ENCODE measurements at regions not wholly inside any gene's neighbourhood (a gene's known extent, or its start where the extent isn't known, plus 50 kb on each side); places are given as distances from the start of the nearest gene placed in this dataset.

DNA sequence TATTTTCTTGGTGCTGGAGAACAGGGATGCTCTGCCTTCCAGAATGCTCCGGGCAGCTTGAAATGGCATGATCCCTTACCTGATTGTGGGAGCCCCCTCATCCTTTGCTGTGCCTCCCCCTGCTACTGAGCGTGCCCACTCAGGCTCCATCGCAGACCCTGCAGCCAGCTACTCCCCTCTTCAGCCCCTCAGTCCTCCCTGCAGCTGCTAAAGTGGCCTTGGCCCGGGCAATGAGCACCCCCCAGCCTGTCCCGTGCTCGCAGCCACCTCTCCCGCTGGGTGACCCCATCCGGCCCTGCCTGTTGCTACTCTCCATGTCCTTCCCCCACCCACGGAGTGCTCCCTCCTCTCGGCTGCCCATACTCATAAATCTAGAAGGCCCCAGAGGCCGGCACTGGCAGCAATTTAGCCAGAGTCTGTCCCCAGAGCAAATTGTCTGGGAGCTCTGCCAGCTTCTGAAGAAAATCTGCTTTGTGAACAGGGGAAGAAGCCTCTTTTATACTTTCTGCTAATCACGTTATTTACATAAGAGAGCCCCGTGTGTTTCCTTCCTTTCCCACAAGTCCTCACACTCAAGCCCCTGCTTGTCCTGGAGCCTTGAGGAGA, 143.7 kb upstream of the FRMD6 start:
- H3K27me3 ChIP-seq (ENCODE audit: control insufficient read depth, insufficient read depth, low read length) = no peaks in the 10 kb centered on the region
- DNase-seq = peak; percentile 22 to 37
- no peaks in the 10 kb centered on the region for H3K9me3 ChIP-seq (ENCODE audit: control insufficient read depth, low read depth, low read length)
- no peak overlapping the region for H3K27ac ChIP-seq (ENCODE audit: low read length)
- 90% methylated on average over 2 of the region's 13 CpGs for WGBS (ENCODE audit: insufficient coverage, low lambda C conversion rate)
- H3K4me1 ChIP-seq (ENCODE audit: control insufficient read depth, insufficient read depth, low read length) = no peaks in the 10 kb centered on the region
- H3K4me3 ChIP-seq (ENCODE audit: low read length) = no peak overlapping the region
- no peaks in the 10 kb centered on the region for H3K36me3 ChIP-seq (ENCODE audit: control insufficient read depth, insufficient read depth, low read length)

DNA sequence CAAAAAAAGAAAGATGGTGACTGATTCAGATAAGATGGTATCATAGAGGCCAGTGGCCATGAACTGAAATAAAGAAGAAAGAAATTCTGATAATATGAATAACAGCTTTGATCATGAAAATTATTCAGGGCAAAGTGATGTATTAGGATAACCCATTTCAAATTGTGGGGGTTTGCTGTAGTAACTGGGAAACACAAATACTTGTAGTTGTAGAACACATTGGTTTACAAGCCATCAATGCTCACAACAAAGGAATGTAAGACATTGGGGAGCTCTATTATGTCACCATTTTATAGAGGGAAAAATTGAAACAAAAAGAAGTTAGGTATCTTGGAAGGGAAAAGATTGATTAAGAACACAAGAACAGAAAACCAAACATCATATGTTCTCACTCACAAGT, 140.4 kb upstream of the FRMD6 start:
- Histone ChIP-seq H3K27me3 (ENCODE audit: control insufficient read depth, insufficient read depth, low read length) (no peaks in the 10 kb centered on the region), H3K27ac (ENCODE audit: low read length) (no peak overlapping the region), H3K4me3 (ENCODE audit: low read length) (no peak overlapping the region), H3K9me3 (ENCODE audit: control insufficient read depth, low read depth, low read length) (no peaks in the 10 kb centered on the region), H3K36me3 (ENCODE audit: control insufficient read depth, insufficient read depth, low read length) (no peaks in the 10 kb centered on the region), H3K4me1 (ENCODE audit: control insufficient read depth, insufficient read depth, low read length) (no peaks in the 10 kb centered on the region)
- DNase-seq = no peak

GRCh38 chr14:51512316-51512715, 139.4 kb upstream of the FRMD6 start:
- Histone ChIP-seq H3K27ac (ENCODE audit: low read length) (no peak overlapping the region), H3K9me3 (ENCODE audit: control insufficient read depth, low read depth, low read length) (no peaks in the 10 kb centered on the region), H3K4me1 (ENCODE audit: control insufficient read depth, insufficient read depth, low read length) (no peaks in the 10 kb centered on the region), H3K36me3 (ENCODE audit: control insufficient read depth, insufficient read depth, low read length) (no peaks in the 10 kb centered on the region), H3K27me3 (ENCODE audit: control insufficient read depth, insufficient read depth, low read length) (no peaks in the 10 kb centered on the region), H3K4me3 (ENCODE audit: low read length) (no peak overlapping the region)
- DNase-seq = no peak
- no CpG with 5 or more reads among the region's 2 CpGs for WGBS (ENCODE audit: insufficient coverage, low lambda C conversion rate)

- Histone ChIP-seq H3K4me1 (ENCODE audit: control insufficient read depth, insufficient read depth, low read length) (no peaks in the 10 kb centered on the region), H3K4me3 (ENCODE audit: low read length) (no peak overlapping the region), H3K27me3 (ENCODE audit: control insufficient read depth, insufficient read depth, low read length) (no peaks in the 10 kb centered on the region), H3K36me3 (ENCODE audit: control insufficient read depth, insufficient read depth, low read length) (no peaks in the 10 kb centered on the region), H3K9me3 (ENCODE audit: control insufficient read depth, low read depth, low read length) (no peaks in the 10 kb centered on the region), H3K27ac (ENCODE audit: low read length) (no peak overlapping the region)
- no CpG with 5 or more reads among the region's 3 CpGs for WGBS (ENCODE audit: insufficient coverage, low lambda C conversion rate)
- DNase-seq = no peak
These were observed 138.4 kb upstream of the FRMD6 start for GRCh38 chr14:51513281-51513680.

DNA sequence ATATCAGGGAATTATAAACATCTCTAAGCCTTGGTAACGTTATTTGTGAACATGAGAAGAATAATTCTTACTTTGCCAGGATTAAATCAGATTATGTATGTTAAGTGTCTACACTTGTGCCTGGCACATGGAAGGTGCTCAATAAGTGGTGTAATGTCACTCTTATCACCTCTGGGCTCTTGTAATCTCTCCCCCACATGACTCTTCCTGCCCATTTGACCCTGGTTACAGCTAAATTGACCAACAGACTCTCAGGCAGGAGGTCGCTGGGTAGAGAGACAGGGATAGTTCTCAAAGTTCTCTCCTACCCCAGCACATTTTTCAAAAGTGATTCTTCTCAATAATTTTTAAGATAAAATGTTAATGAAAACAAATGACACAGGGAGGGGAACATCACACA, 137.8 kb upstream of the FRMD6 start:
- Histone ChIP-seq H3K9me3 (ENCODE audit: control insufficient read depth, low read depth, low read length) (no peaks in the 10 kb centered on the region), H3K36me3 (ENCODE audit: control insufficient read depth, insufficient read depth, low read length) (no peaks in the 10 kb centered on the region), H3K27ac (ENCODE audit: low read length) (no peak overlapping the region), H3K4me3 (ENCODE audit: low read length) (no peak overlapping the region), H3K27me3 (ENCODE audit: control insufficient read depth, insufficient read depth, low read length) (no peaks in the 10 kb centered on the region), H3K4me1 (ENCODE audit: control insufficient read depth, insufficient read depth, low read length) (no peaks in the 10 kb centered on the region)
- WGBS (ENCODE audit: insufficient coverage, low lambda C conversion rate) = no CpG with 5 or more reads among the region's 2 CpGs
- DNase-seq = no peak

- no peak overlapping the region for H3K4me3 ChIP-seq (ENCODE audit: low read length)
- WGBS (ENCODE audit: insufficient coverage, low lambda C conversion rate) = 100% methylated on average over 1 of the region's 3 CpGs
These were observed 136.1 kb upstream of the FRMD6 start for GRCh38 chr14:51515611-51516010.

GRCh38 chr14:51516706-51517395, 134.9 kb upstream of the FRMD6 start:
- 83% methylated on average over 1 of the region's 4 CpGs for WGBS (ENCODE audit: insufficient coverage, low lambda C conversion rate)
- Histone ChIP-seq H3K27me3 (ENCODE audit: control insufficient read depth, insufficient read depth, low read length) (no peaks in the 10 kb centered on the region), H3K4me3 (ENCODE audit: low read length) (no peak overlapping the region), H3K9me3 (ENCODE audit: control insufficient read depth, low read depth, low read length) (no peaks in the 10 kb centered on the region), H3K4me1 (ENCODE audit: control insufficient read depth, insufficient read depth, low read length) (no peaks in the 10 kb centered on the region), H3K36me3 (ENCODE audit: control insufficient read depth, insufficient read depth, low read length) (no peaks in the 10 kb centered on the region), H3K27ac (ENCODE audit: low read length) (no peak overlapping the region)
- peak; percentile 23 to 28 for DNase-seq

More at GRCh38 chr14:51515611-51516010, 136.1 kb upstream of the FRMD6 start:
- H3K4me1 ChIP-seq (ENCODE audit: control insufficient read depth, insufficient read depth, low read length) = no peaks in the 10 kb centered on the region
- H3K27me3 ChIP-seq (ENCODE audit: control insufficient read depth, insufficient read depth, low read length) = no peaks in the 10 kb centered on the region
- no peak overlapping the region for H3K27ac ChIP-seq (ENCODE audit: low read length)
- DNase-seq = no peak
- H3K36me3 ChIP-seq (ENCODE audit: control insufficient read depth, insufficient read depth, low read length) = no peaks in the 10 kb centered on the region
- no peaks in the 10 kb centered on the region for H3K9me3 ChIP-seq (ENCODE audit: control insufficient read depth, low read depth, low read length)

GRCh38 chr14:51518280-51518679, 133.4 kb upstream of the FRMD6 start:
- DNase-seq = no peak
- no peaks in the 10 kb centered on the region for H3K36me3 ChIP-seq (ENCODE audit: control insufficient read depth, insufficient read depth, low read length)
- WGBS (ENCODE audit: insufficient coverage, low lambda C conversion rate) = 100% methylated on average over 1 of the region's 3 CpGs

DNA sequence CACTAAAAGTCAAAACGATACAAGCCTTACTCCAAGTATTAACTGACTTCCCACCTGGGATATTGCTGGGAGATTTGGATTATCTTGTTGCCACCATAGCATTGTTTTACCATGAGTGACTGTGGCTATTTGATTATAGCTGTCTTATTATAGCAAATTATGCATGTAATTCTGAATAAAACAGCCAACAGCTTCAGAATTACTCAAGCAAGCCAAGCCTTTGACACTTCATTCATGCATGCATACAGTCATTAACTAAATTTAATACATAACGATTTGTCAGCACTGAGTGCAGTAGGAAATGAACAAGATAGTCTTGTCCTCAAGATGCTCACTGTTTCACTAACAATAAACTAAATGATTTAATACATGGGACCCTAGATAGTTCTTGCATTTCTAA, 133.0 kb upstream of the FRMD6 start:
- no peak for DNase-seq
- H3K27me3 ChIP-seq (ENCODE audit: control insufficient read depth, insufficient read depth, low read length) = no peaks in the 10 kb centered on the region
- no peaks in the 10 kb centered on the region for H3K4me1 ChIP-seq (ENCODE audit: control insufficient read depth, insufficient read depth, low read length)
- no peaks in the 10 kb centered on the region for H3K9me3 ChIP-seq (ENCODE audit: control insufficient read depth, low read depth, low read length)
- H3K27ac ChIP-seq (ENCODE audit: low read length) = no peak overlapping the region
- no CpG with 5 or more reads among the region's 2 CpGs for WGBS (ENCODE audit: insufficient coverage, low lambda C conversion rate)
- H3K4me3 ChIP-seq (ENCODE audit: low read length) = no peak overlapping the region
- no peaks in the 10 kb centered on the region for H3K36me3 ChIP-seq (ENCODE audit: control insufficient read depth, insufficient read depth, low read length)

More at GRCh38 chr14:51518280-51518679, 133.4 kb upstream of the FRMD6 start:
- H3K27ac ChIP-seq (ENCODE audit: low read length) = no peak overlapping the region
- H3K9me3 ChIP-seq (ENCODE audit: control insufficient read depth, low read depth, low read length) = no peaks in the 10 kb centered on the region
- H3K4me1 ChIP-seq (ENCODE audit: control insufficient read depth, insufficient read depth, low read length) = no peaks in the 10 kb centered on the region
- H3K4me3 ChIP-seq (ENCODE audit: low read length) = no peak overlapping the region
- H3K27me3 ChIP-seq (ENCODE audit: control insufficient read depth, insufficient read depth, low read length) = no peaks in the 10 kb centered on the region

DNA sequence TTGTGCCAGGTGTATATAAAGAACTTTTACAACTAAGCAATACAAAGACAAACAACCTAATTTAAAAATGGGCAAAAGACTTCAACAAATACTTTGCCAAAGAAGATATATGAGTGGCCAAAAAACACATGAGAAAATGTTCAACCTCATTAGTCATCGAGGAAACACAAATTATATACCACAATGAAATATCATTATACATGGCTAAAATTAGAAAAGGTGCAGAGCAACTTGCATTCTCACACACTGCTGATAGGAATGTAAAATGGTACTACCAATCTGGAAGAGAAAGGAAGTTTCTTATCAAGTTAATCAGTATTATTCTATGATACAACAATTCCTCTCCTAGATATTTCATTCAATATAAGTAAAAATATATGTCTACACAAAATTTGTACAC, 131.6 kb upstream of the FRMD6 start:
- H3K4me3 ChIP-seq (ENCODE audit: low read length) = no peak overlapping the region
- H3K4me1 ChIP-seq (ENCODE audit: control insufficient read depth, insufficient read depth, low read length) = no peaks in the 10 kb centered on the region
- no peaks in the 10 kb centered on the region for H3K27me3 ChIP-seq (ENCODE audit: control insufficient read depth, insufficient read depth, low read length)
- DNase-seq = no peak
- H3K36me3 ChIP-seq (ENCODE audit: control insufficient read depth, insufficient read depth, low read length) = no peaks in the 10 kb centered on the region
- WGBS (ENCODE audit: insufficient coverage, low lambda C conversion rate) = no CpG with 5 or more reads among the region's 1 CpG
- no peak overlapping the region for H3K27ac ChIP-seq (ENCODE audit: low read length)
- no peaks in the 10 kb centered on the region for H3K9me3 ChIP-seq (ENCODE audit: control insufficient read depth, low read depth, low read length)

DNA sequence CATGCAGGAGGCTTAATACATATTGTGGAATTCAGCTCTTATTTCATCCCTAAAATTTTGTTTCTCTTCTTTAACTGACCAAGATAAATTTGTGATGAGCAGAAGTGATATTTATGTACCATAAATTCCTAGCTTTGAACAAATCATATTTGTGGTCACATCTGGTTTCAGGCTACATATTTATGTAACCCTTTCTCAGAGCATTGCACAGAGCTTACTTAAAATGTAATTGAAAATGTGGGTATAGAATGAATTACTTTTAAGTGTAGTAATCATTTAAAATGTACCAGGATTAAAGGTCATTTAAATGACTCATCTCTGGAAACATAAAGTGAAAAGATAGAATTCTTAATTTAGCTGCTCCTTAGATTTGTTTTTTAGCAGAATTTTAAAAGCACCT, 129.9 kb upstream of the FRMD6 start:
- no peak overlapping the region for H3K4me3 ChIP-seq (ENCODE audit: low read length)

More for the DNA sequence above, 129.9 kb upstream of the FRMD6 start:
- DNase-seq = no peak
- H3K27ac ChIP-seq (ENCODE audit: low read length) = no peak overlapping the region
- no peaks in the 10 kb centered on the region for H3K36me3 ChIP-seq (ENCODE audit: control insufficient read depth, insufficient read depth, low read length)
- no peaks in the 10 kb centered on the region for H3K4me1 ChIP-seq (ENCODE audit: control insufficient read depth, insufficient read depth, low read length)
- H3K27me3 ChIP-seq (ENCODE audit: control insufficient read depth, insufficient read depth, low read length) = no peaks in the 10 kb centered on the region
- no peaks in the 10 kb centered on the region for H3K9me3 ChIP-seq (ENCODE audit: control insufficient read depth, low read depth, low read length)
